ENCODE measurements at regions not wholly inside any gene's neighbourhood (a gene's known extent, or its start where the extent isn't known, plus 50 kb on each side); places are given as distances from the start of the nearest gene placed in this dataset.

DNA sequence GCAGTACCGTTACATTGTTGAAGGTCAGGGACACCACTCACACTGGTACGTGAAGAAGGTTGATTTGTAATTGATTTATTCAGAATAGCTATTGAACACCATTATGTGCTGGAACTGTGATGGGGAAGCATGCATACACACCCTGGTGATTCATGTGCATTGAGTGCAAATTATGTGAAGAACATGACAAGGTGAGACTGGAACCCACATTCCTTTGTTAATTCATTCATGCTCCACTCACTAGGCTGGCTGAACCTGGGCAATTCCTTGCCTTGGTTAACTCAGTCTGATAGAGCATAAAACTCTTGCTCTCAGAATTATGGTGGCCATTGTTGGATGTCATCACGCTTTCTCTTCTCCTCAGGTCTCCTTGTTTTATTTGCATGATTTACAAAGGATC lies 67.3 kb upstream of the TPK1 start:
- no peak for FAIRE-seq
- TF ChIP-seq POLR2AphosphoS5 (IDR thresholded peaks at IDR 0.05; ENCODE audit: low read depth, low read length) = no peak
- no peak for TF ChIP-seq TAF1 (IDR thresholded peaks at IDR 0.05; ENCODE audit: borderline replicate concordance, low read depth, low read length)
- TF ChIP-seq POLR2A (IDR thresholded peaks at IDR 0.05; ENCODE audit: low read depth, low read length) = no peak
- DNase-seq (ENCODE audit: insufficient read length) = no peak

- FAIRE-seq (no peak), DNase-seq (ENCODE audit: insufficient read length) (no peak)
- TF ChIP-seq TAF1 (IDR thresholded peaks at IDR 0.05; ENCODE audit: borderline replicate concordance, low read depth, low read length) = no peak
- no peak for TF ChIP-seq POLR2A (IDR thresholded peaks at IDR 0.05; ENCODE audit: low read depth, low read length)
- no peak for TF ChIP-seq POLR2AphosphoS5 (IDR thresholded peaks at IDR 0.05; ENCODE audit: low read depth, low read length)
Observed at GRCh38 chr7:144892761-144893160, 56.9 kb upstream of the TPK1 start.
